GM19193 (cell line): ENCODE measurements at regions not wholly inside any gene's neighbourhood (a gene's known extent, or its start where the extent isn't known, plus 50 kb on each side); places are given as distances from the start of the nearest gene placed in this dataset.

Experiments used
- POLR2A ChIP-seq: IDR thresholded peaks from 4 replicates; pipeline ENCODE4 v1.6.1; 2011; ENCODE audit not compliant: insufficient read depth, insufficient read length; ENCODE audit errors: extremely low read depth

DNA sequence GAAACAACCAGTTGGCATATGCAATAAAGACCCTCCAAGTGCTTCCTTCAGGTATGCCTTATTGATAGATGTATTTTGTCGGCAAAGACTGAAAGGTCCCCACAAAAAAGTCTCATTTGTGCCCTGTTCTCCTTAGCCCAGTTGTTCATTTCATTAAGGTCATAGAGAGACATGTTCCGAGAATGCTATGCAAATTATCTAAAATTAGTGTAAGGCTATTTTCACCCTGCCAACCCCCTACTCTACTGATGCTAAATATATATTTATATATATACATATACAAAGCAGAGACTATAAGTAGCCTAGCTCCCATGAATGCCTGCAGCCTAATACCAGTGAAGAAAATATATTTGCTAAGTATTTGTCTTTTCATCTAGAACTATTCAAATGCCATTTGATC is 96.7 kb upstream of the ADO start:
- TF ChIP-seq POLR2A = no peak

DNA sequence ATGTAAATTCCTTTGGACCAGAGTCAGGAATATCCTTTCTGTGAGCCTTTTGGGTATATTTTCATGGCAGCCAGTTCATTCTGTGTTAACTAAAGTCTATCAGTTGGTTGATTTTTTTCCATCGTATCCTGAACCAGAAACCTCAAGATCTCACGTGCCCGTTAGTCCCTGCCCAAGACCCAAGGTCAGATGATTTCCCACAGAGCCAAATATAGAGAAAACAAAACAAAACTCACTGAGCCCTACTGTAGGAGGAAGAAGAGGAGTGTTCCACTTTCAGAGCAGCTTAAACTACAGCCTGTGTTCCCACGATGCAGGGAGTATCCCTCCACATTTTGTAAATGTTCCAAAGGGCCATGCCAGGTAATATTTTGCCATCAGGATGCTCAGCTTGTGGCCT is 96.0 kb upstream of the ADO start:
- TF ChIP-seq POLR2A = no peak

DNA sequence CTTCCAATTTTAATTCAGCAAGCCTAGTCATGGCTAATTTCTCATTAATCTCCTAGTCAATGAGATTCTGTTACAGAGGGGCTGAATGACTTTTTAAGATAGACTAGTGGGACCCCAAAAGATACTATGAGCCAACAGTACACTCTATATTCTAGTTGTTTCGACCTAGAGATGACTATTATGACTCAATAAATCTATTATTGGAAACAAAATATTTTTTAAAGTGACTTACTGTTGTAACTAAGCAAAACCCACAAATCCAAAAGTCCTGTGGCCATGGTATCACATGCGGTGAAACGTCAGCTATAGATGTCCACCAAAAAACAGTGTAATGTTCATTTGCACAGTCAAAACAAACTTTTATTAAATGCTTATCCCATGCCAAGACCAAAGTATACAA is 95.3 kb upstream of the ADO start:
- no peak for TF ChIP-seq POLR2A

DNA sequence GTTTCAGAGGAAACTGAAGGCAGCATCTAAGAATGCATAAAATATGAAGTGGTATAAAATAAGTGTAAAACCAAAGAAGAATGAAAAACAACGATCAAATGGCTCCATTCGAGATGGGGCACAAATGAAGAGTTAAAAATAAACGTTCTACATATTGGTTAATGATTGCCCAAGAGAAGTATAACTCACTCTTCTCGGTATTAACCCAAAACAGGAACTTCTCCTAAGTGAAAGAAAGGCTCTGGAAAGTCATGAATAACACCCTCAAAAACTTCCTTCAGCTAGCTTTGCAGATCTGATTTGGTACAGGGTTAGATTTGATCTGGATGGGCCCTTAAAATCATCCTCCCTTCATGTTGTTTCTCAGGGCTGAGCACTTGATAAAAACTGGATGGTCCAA is 94.3 kb upstream of the ADO start:
- no peak for TF ChIP-seq POLR2A

DNA sequence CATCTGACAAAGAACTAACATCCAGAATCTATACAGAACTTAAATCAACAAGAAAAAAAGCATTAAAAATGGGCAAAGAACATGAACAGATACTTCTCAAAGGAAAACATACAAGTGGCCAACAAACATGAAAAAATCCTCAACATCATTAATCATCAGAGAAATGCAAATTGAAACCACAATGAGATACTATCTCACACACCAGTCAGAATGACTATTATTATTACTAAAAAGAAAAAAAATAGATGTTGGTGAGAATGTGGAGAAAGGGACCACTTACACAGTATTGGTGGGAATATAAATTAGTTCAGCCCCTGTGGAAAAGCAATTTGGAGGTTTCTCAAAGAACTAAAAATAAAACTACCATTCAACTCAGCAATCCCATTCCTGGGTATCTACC is 89.1 kb upstream of the ADO start:
- TF ChIP-seq POLR2A = no peak

DNA sequence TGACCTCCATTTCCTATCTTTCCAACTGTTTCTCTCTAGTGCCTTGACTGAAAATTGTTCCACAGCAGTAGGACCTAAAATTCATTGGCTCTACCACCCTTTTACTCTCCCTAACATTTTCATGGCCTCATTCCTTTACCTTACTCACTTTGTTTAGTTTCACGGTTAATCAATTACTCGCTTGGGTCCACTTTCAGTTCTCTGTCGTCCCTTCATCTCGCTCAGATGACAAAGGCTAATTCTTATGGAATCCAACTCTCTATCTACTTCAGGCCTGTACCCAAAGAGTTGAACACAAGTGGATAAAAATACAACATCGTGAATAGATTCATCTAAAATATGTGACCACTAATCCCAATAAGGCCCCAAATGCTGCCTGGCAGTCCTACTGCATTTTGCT is 85.9 kb upstream of the ADO start:
- no peak for TF ChIP-seq POLR2A

DNA sequence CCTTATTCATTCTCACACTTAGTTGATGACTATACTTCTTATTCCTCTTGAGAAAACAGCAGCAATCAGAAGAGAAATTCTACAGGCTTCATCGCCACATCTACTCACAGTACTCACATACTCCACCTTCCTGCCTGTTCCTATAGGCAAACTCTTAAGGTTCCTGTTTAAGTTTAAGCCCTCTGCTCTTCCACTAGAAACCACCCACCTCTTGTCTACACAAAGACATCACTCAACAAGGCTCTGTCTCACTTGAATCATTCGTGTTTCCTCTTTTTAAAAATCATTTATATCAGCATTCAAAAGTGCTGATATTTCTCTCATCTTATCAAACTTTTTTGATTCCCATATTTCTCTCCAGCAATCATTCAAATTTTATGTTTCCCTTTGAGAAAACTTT is 85.5 kb upstream of the ADO start:
- no peak for TF ChIP-seq POLR2A

DNA sequence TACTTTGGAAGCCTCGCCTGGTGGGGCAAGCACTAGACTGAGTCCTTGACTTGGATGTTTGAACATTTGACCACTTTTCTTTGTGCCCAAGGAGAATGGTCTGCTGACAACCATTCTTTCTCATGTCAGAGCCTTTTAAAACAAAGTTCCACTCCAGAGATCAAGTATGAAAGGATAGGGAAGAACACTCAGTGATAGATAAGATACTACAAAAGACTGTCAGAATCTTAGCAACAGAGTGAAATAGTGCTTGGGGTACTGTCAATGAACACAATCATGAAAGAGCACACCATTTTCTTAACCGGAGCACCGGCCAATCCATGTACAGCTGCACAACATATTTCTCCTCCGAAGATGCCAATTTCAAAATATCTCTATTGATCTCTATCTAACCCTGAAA is 82.8 kb upstream of the ADO start:
- no peak for TF ChIP-seq POLR2A

DNA sequence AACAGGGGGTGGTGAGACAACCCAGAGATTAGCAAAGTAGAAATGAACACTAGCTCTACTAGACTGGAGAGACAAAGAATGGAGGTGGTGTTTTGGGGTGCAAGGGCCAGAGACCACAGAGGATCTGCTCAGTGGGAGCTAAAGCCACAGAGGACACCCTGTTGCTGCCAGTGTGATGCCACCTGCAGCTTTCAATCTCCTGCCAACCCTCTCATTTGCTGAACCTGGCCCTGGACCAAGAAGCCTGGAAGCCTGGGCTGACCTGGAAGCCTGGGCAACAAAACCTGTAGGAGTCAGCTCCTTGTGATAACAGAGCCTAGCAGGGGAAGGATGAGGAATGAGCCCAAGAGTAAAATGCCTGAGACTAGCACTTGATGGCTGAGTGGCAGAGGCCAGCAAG is 81.1 kb upstream of the ADO start:
- no peak for TF ChIP-seq POLR2A

DNA sequence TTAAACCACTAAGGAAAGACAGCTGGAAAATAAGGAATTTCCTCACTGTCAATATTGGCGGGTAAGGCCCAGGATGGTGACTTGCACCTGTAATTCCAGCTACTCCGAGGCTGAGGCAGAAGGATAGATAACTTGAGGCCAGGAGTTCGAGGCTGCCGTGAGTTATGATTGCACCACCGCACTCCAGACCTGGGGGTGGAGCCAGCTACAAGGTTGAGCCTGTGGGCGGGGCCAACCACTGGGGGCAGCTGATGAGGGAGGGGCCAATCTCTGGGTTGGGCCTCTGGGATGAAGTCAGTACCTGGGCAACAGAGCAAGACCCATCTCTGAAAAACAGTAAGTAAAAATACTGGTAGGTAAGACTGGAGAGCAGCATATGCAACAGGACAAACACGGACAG is 80.1 kb upstream of the ADO start:
- no peak for TF ChIP-seq POLR2A

DNA sequence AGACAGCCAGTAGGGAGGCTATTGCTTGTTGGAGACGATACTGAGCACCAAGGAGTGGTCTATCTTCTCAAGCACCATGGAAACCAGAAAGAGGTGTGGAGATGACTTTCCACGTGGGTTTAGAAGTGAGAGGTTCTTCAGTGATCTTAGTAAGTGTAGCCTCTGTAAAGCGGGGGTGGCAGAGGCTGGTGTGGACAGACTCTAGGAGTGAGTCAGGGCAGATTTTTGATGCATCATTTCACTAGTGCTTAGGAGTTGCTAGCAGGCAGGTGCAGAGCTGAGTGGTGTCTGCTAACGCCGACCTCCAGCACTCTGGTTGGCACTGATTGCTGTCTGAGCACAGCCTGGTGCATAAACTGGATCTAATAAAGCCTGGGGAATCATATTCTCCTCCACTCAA is 78.4 kb upstream of the ADO start:
- no peak for TF ChIP-seq POLR2A

DNA sequence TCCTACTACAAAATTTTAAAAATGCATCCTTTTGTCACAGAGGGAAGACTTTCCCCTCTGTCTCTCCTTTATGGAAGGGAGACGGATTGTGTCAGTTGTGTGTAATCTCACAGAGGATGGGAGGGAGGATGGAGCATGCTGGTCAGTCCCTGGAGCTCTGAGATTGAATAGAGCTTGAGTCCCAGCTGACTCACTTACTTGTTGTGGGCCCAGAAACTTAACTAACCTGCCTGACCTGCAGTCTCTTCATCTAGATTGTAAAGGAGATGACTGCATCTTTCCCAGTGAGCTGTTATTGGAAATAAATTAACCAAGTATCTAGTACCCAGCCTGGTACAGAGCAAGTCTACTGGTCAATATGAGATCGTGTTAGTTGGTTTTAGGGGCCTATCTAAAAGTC is 77.9 kb upstream of the ADO start:
- no peak for TF ChIP-seq POLR2A

DNA sequence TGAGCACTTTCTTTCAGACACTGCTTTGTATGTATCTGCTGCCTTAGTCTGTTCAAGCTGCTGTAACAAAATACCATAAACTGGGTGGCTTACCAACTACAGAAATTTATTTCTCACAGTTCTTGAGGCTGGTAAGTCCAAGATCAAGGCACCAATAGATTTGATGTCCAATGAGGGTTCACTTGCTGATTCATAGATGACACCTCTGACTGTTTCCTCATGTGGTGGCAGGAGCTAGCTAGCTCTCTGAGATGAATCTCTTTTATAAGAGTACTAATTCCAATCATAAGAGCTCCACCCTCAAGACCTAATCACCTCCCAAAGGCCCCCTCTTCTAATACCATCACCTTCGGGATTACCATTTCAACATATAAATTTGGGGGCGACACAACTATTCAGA is 76.6 kb upstream of the ADO start:
- no peak for TF ChIP-seq POLR2A

DNA sequence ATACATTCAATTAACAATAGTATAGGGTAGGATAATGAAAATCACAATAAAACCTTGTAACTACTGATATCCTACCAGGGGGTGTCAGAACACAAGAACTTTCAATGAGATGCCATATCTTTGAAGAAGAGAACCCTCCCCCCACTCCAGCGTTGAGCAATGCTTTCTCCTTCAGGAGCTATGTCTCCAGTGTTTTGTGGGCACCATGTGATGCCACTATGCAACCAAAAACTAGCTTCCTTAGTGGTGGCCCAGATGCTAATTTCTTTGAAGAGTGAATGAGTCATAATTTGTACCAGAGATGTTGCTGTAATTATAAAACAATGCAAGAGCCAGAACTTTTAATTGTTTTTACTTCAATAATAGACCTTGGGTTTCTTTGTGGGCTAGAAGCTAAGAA is 76.0 kb upstream of the ADO start:
- TF ChIP-seq POLR2A = no peak

DNA sequence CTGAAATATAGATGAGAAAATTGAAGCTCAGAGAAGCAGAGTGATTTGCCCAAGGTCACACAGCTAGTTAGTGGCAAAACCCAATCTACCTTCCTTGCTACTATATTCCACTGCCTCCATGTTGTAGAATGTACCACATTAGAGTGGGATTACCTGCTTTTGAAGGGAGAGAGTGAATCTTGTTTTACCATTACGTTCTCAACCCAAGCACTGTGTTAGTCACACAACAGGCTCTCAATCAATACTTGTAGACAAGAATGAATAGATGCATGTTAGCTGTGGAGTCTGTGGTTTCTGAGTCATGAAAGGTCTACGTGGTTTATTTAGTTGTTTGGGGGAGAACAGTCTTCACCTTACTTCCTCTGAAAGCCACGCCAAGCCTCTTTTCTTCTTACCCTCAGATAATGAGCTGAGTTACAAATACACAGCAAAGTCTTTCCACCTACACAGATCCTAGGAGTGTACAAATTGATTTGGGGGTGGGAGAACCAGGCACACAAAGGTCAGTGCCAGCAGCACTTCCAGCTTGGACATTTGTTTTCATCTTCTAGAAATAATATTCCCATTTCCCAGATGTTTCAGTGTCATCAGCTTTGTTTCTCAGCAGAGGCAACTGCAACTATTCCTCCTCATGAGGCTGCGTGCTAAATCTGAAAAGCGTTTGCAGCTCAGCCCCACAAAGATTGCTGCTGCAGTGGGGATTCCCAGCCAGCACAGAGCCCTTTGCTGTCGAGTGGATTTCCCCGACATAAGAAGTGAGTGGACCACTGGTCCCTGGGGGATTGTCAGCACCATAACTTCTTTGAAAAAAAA is 71.5 kb upstream of the ADO start:
- no peak for TF ChIP-seq POLR2A

DNA sequence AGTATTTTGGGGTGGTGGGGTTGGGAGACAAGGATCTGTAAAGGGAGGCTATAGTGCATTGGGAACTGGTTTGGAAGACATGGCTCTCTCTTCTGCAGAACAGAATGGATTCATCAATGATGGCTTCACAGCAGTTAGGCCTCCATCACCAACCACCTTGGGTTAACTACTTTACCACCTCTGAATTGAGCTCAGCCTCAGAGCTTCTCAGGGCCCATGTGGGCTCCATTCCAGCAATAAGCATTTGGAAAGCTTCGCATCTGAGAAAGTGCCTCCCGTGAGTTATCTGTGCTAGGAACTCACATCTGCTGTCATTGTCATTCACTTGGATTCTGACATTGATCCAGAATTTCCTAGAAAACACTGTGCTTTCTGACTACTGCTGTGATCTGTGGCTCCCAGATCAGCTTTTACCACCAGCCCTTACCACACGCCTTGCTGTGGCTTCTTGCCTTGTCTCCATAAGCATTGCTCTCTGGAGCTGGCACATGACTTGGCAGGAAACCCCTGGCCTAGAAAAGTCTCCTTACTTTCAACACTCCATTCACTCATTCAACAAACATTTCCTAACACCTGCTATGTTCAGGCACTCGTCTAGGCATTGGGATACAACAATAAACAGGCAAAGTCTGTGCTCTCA is 70.7 kb upstream of the ADO start:
- no peak for TF ChIP-seq POLR2A
